ENCODE measurements at regions not wholly inside any gene's neighbourhood (a gene's known extent, or its start where the extent isn't known, plus 50 kb on each side); places are given as distances from the start of the nearest gene placed in this dataset.

- DNase-seq (ENCODE audit: low spot score in 2 of 2) (no peak), ATAC-seq (no peak)
- no peaks in the 10 kb centered on the region for H3K9me3 Mint-ChIP-seq
- H3K36me3 Mint-ChIP-seq: no peaks in the 10 kb centered on the region
- no peak overlapping the region for H3K27ac Mint-ChIP-seq
- H3K4me1 Mint-ChIP-seq: no peaks in the 10 kb centered on the region
- no peak overlapping the region for H3K4me3 Mint-ChIP-seq
Observed at GRCh38 chr15:93603550-93603949, 514.5 kb upstream of the RGMA start.

GRCh38 chr15:93587059-93587521 lies 498.1 kb upstream of the RGMA start:
- no peak overlapping the region for H3K27ac Mint-ChIP-seq
- H3K4me1 Mint-ChIP-seq: no peaks in the 10 kb centered on the region
- DNase-seq (ENCODE audit: low spot score in 2 of 2) (no peak), ATAC-seq (no peak)
- no peak overlapping the region for H3K4me3 Mint-ChIP-seq
- no peaks in the 10 kb centered on the region for H3K36me3 Mint-ChIP-seq
- no peaks in the 10 kb centered on the region for H3K9me3 Mint-ChIP-seq

- DNase-seq (ENCODE audit: low spot score in 2 of 2) (no peak), ATAC-seq (no peak)
- Mint-ChIP-seq H3K4me1 (no peaks in the 10 kb centered on the region), H3K9me3 (no peaks in the 10 kb centered on the region), H3K36me3 (no peaks in the 10 kb centered on the region), H3K27ac (no peak overlapping the region), H3K4me3 (no peak overlapping the region)
Observed at GRCh38 chr15:93585012-93585411, 496.0 kb upstream of the RGMA start.

GRCh38 chr15:93583968-93584367 lies 495.0 kb upstream of the RGMA start:
- Mint-ChIP-seq H3K36me3 (no peaks in the 10 kb centered on the region), H3K4me3 (no peak overlapping the region), H3K9me3 (no peaks in the 10 kb centered on the region), H3K27ac (no peak overlapping the region), H3K4me1 (no peaks in the 10 kb centered on the region)
- DNase-seq (ENCODE audit: low spot score in 2 of 2) (no peak), ATAC-seq (no peak)

GRCh38 chr15:93583552-93583951 lies 494.5 kb upstream of the RGMA start:
- H3K4me1 Mint-ChIP-seq: no peaks in the 10 kb centered on the region
- no peaks in the 10 kb centered on the region for H3K9me3 Mint-ChIP-seq
- H3K36me3 Mint-ChIP-seq: no peaks in the 10 kb centered on the region
- ATAC-seq (no peak), DNase-seq (ENCODE audit: low spot score in 2 of 2) (no peak)
- H3K27ac Mint-ChIP-seq: no peak overlapping the region
- H3K4me3 Mint-ChIP-seq: no peak overlapping the region

- no peaks in the 10 kb centered on the region for H3K36me3 Mint-ChIP-seq
- H3K27ac Mint-ChIP-seq: no peak overlapping the region
- H3K4me1 Mint-ChIP-seq: no peaks in the 10 kb centered on the region
- no peaks in the 10 kb centered on the region for H3K9me3 Mint-ChIP-seq
- no peak for DNase-seq (ENCODE audit: low spot score in 2 of 2)
- ATAC-seq: no peak
- H3K4me3 Mint-ChIP-seq: no peak overlapping the region
Observed at GRCh38 chr15:93570527-93570926, 481.5 kb upstream of the RGMA start.

GRCh38 chr15:93566762-93567161 lies 477.8 kb upstream of the RGMA start:
- Mint-ChIP-seq H3K9me3 (no peaks in the 10 kb centered on the region), H3K4me1 (no peaks in the 10 kb centered on the region), H3K36me3 (no peaks in the 10 kb centered on the region), H3K4me3 (no peak overlapping the region), H3K27ac (no peak overlapping the region)
- peak; percentile 60 for ATAC-seq
- no peak for DNase-seq (ENCODE audit: low spot score in 2 of 2)

- H3K4me3 Mint-ChIP-seq: no peak overlapping the region
- DNase-seq (ENCODE audit: low spot score in 2 of 2) (no peak), ATAC-seq (no peak)
- no peaks in the 10 kb centered on the region for H3K36me3 Mint-ChIP-seq
- no peaks in the 10 kb centered on the region for H3K4me1 Mint-ChIP-seq
- H3K27ac Mint-ChIP-seq: no peak overlapping the region
- H3K9me3 Mint-ChIP-seq: no peaks in the 10 kb centered on the region
Observed at GRCh38 chr15:93565201-93565600, 476.2 kb upstream of the RGMA start.

- no peaks in the 10 kb centered on the region for H3K9me3 Mint-ChIP-seq
- H3K36me3 Mint-ChIP-seq: no peaks in the 10 kb centered on the region
- no peak overlapping the region for H3K27ac Mint-ChIP-seq
- ATAC-seq: no peak
- H3K4me3 Mint-ChIP-seq: no peak overlapping the region
- DNase-seq (ENCODE audit: low spot score in 2 of 2): no peak
- no peaks in the 10 kb centered on the region for H3K4me1 Mint-ChIP-seq
Observed at GRCh38 chr15:93563218-93563617, 474.2 kb upstream of the RGMA start.

- Mint-ChIP-seq H3K4me3 (no peak overlapping the region), H3K4me1 (no peaks in the 10 kb centered on the region), H3K36me3 (no peaks in the 10 kb centered on the region), H3K9me3 (no peaks in the 10 kb centered on the region), H3K27ac (no peak overlapping the region)
- DNase-seq (ENCODE audit: low spot score in 2 of 2): no peak
- no peak for ATAC-seq
Observed at GRCh38 chr15:93562395-93563123, 473.5 kb upstream of the RGMA start.

GRCh38 chr15:93557696-93558095 lies 468.7 kb upstream of the RGMA start:
- no peak for ATAC-seq
- H3K27ac Mint-ChIP-seq: no peak overlapping the region
- H3K36me3 Mint-ChIP-seq: no peaks in the 10 kb centered on the region
- H3K9me3 Mint-ChIP-seq: no peaks in the 10 kb centered on the region
- DNase-seq (ENCODE audit: low spot score in 2 of 2): no peak
- no peaks in the 10 kb centered on the region for H3K4me1 Mint-ChIP-seq
- H3K4me3 Mint-ChIP-seq: no peak overlapping the region

- no peaks in the 10 kb centered on the region for H3K36me3 Mint-ChIP-seq
- DNase-seq (ENCODE audit: low spot score in 2 of 2) (no peak), ATAC-seq (no peak)
- no peaks in the 10 kb centered on the region for H3K9me3 Mint-ChIP-seq
- no peaks in the 10 kb centered on the region for H3K4me1 Mint-ChIP-seq
- H3K27ac Mint-ChIP-seq: no peak overlapping the region
- H3K4me3 Mint-ChIP-seq: no peak overlapping the region
Observed at GRCh38 chr15:93553167-93553935, 464.3 kb upstream of the RGMA start.

GRCh38 chr15:93543093-93543492 lies 454.1 kb upstream of the RGMA start:
- H3K36me3 Mint-ChIP-seq: no peaks in the 10 kb centered on the region
- no peaks in the 10 kb centered on the region for H3K4me1 Mint-ChIP-seq
- no peak overlapping the region for H3K4me3 Mint-ChIP-seq
- DNase-seq (ENCODE audit: low spot score in 2 of 2) (no peak), ATAC-seq (no peak)
- H3K27ac Mint-ChIP-seq: no peak overlapping the region
- H3K9me3 Mint-ChIP-seq: peaks cover 4% of the 10 kb centered on the region

GRCh38 chr15:93527374-93528050 lies 438.5 kb upstream of the RGMA start:
- no peak overlapping the region for H3K4me3 Mint-ChIP-seq
- H3K4me1 Mint-ChIP-seq: no peaks in the 10 kb centered on the region
- no peaks in the 10 kb centered on the region for H3K9me3 Mint-ChIP-seq
- ATAC-seq (no peak), DNase-seq (ENCODE audit: low spot score in 2 of 2) (no peak)
- no peak overlapping the region for H3K27ac Mint-ChIP-seq
- H3K36me3 Mint-ChIP-seq: no peaks in the 10 kb centered on the region

- H3K27ac Mint-ChIP-seq: no peak overlapping the region
- no peak overlapping the region for H3K4me3 Mint-ChIP-seq
- ATAC-seq: no peak
- DNase-seq (ENCODE audit: low spot score in 2 of 2): no peak
- no peaks in the 10 kb centered on the region for H3K9me3 Mint-ChIP-seq
- H3K4me1 Mint-ChIP-seq: no peaks in the 10 kb centered on the region
- no peaks in the 10 kb centered on the region for H3K36me3 Mint-ChIP-seq
Observed at GRCh38 chr15:93524432-93524831, 435.4 kb upstream of the RGMA start.

- Mint-ChIP-seq H3K27ac (no peak overlapping the region), H3K4me1 (no peaks in the 10 kb centered on the region), H3K4me3 (no peak overlapping the region), H3K9me3 (no peaks in the 10 kb centered on the region), H3K36me3 (no peaks in the 10 kb centered on the region)
- ATAC-seq (no peak), DNase-seq (ENCODE audit: low spot score in 2 of 2) (no peak)
Observed at GRCh38 chr15:93523481-93523880, 434.5 kb upstream of the RGMA start.

Measured in stimulated activated effector memory CD8-positive, alpha-beta T cell treated with anti-CD3 and anti-CD28 coated beads, Interleukin-12 subunit alpha, Interleukin-12 subunit beta, amount 100 ng/mL, for 72 hours (primary cell).